Right lobe of liver (tissue), 6 donors: ENCODE measurements at regions not wholly inside any gene's neighbourhood (a gene's known extent, or its start where the extent isn't known, plus 50 kb on each side); places are given as distances from the start of the nearest gene placed in this dataset.

Source experiments
- ATAC-seq, 4 donors: fragments of 200-7000 bp; cut with Tn5 transposase; one replicate each; pipeline ENCODE4 v1.9.1; 2020; ENCODE audit warnings: mild to moderate bottlenecking in 4 of 4, moderate library complexity in 4 of 4
- DNase-seq, 3 donors: peaks; one replicate each; pipeline ENCODE4 v3.0.0-alpha.2; 2020
- H3K27ac ChIP-seq, 3 donors: fragments of 200-600 bp; one replicate each; pipeline ENCODE4 v1.8.0; 2022
- H3K27me3 ChIP-seq, 2 donors: fragments of 200-600 bp; one replicate each; pipeline ENCODE4 v1.8.0; 2022
- H3K36me3 ChIP-seq, 4 donors: fragments of 200-600 bp; sonication (generic) in 1 of 4; one replicate each; pipeline versions ENCODE4 v1.5.1 to v1.8.0; 2017 to 2022; ENCODE audit warnings: control low read depth in 1 of 4
- H3K4me1 ChIP-seq, 4 donors: fragments of 200-600 bp; sonication (generic) in 1 of 4; one replicate each; pipeline versions ENCODE4 v1.5.1 to v1.8.0; 2017 to 2022; ENCODE audit warnings: control low read depth in 1 of 4
- H3K4me3 ChIP-seq, 3 donors: fragments of 200-600 bp; one replicate each; pipeline ENCODE4 v1.8.0; 2022
- H3K9me3 ChIP-seq, 4 donors: fragments of 200-600 bp; sonication (generic) in 1 of 4; one replicate each; pipeline versions ENCODE4 v1.5.1 to v1.8.0; 2017 to 2022; ENCODE audit warnings: control low read depth in 1 of 4
- POLR2A ChIP-seq: fragments of 450-650 bp; IDR thresholded peaks from one replicate; pipeline ENCODE4 v1.6.1; 2017; ENCODE audit warnings: antibody characterized with exemption, mild to moderate bottlenecking
- WGBS: methylation state at CpG from one replicate; pipeline ENCODE4 v1.1.6; 2018; ENCODE audit warnings: low coverage, low lambda C conversion rate; ENCODE audit not compliant: insufficient coverage; ENCODE audit errors: missing lambda C conversion rate; 5-methylcytosine and 5-hydroxymethylcytosine counted together
- intact Hi-C, 2 donors: fragments of 100-400 bp; cut with DNase I; formaldehyde crosslinking; loops; one replicate each; pipeline versions ENCODE4 v1.11.2 to v1.14.1; 2022
- TF ChIP-seq, protein P1 (sequence below), 4 donors: fragments of 200-600 bp in 3 of 4; fragments of 450-650 bp in 1 of 4; IDR thresholded peaks; one replicate each; pipeline versions ENCODE4 v1.5.1 to v1.8.0; 2016 to 2022; ENCODE audit warnings: antibody characterized with exemption in 4 of 4, mild to moderate bottlenecking in 2 of 4
- donor health status: DM: no; HTN: yes; CAD: no.
- donor health status: DM: no; HTN: no; CAD: no.
- donor health status: DM: no; HTN: no; CAD: no.
- donor health status: DM: no; HTN: yes; CAD: no.
- donor health status: DM: no; HTN: yes; CAD: no.

DNA sequence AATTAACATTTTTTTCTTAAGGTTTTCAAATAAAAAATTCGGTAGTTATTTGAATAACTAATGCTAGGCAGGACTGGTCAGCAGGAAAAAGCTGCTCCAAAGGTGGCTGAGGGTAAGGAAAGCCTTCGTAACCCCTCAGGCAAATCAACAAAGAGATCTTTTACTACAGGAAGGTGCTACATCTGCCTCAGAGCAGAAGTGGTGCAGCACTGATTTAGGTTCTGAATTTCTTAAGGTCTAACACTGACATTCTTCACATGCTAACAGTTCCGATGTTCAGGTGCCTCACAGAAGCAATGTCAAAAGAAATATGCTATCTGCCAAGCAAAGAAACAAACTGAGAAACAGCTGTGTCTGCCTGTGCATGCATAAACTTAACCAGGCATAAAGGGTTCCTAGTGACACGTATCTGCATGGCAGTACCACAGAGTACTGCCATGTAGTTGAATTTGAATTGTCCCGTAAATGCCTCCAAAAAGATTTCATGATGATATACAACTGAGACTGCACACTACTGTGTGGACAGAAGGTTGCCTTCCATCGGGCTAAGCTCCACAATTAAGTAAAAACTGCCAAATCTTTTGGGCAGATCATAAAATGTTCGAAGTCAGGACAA, 275.0 kb upstream of the NSMCE3 start:
- Histone ChIP-seq H3K4me1 (no peaks in the 10 kb centered on the region), H3K9me3 (no peaks in the 10 kb centered on the region), H3K27ac (no peak overlapping the region), H3K4me3 (no peak overlapping the region), H3K36me3 (no peaks in the 10 kb centered on the region), H3K27me3 (no peaks in the 10 kb centered on the region)
- TF ChIP-seq, protein P1, sequence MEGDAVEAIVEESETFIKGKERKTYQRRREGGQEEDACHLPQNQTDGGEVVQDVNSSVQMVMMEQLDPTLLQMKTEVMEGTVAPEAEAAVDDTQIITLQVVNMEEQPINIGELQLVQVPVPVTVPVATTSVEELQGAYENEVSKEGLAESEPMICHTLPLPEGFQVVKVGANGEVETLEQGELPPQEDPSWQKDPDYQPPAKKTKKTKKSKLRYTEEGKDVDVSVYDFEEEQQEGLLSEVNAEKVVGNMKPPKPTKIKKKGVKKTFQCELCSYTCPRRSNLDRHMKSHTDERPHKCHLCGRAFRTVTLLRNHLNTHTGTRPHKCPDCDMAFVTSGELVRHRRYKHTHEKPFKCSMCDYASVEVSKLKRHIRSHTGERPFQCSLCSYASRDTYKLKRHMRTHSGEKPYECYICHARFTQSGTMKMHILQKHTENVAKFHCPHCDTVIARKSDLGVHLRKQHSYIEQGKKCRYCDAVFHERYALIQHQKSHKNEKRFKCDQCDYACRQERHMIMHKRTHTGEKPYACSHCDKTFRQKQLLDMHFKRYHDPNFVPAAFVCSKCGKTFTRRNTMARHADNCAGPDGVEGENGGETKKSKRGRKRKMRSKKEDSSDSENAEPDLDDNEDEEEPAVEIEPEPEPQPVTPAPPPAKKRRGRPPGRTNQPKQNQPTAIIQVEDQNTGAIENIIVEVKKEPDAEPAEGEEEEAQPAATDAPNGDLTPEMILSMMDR (IDR thresholded peaks at IDR 0.05), result no peak
- no peak for TF ChIP-seq POLR2A
- no peak for DNase-seq
- intact Hi-C loops, result no loop called here
- 37% methylated on average over 7 of the region's 7 CpGs for WGBS
- ATAC-seq, result no peak

DNA sequence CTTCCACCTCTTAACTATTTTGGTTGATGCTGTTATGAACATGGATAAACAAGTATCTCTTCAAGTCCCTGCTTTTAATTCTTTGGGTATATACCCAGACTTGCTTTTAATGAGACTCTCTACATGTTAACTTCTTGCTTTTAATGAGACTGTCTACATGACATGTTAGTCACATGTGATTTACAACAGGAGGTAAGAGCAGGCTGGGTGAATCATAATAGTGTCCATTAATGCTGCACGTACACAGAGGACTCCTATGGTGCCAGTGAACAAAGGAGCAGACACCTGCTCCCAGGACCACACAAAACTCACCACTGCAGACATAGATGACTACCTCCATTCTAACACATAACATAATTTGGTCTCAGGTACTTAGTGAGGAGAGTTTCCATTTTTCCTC, 273.4 kb upstream of the NSMCE3 start:
- no peak overlapping the region for H3K27ac ChIP-seq
- H3K27me3 ChIP-seq, result no peaks in the 10 kb centered on the region
- H3K4me3 ChIP-seq, result no peak overlapping the region
- H3K9me3 ChIP-seq, result no peaks in the 10 kb centered on the region
- H3K4me1 ChIP-seq, result no peaks in the 10 kb centered on the region
- DNase-seq (no peak), ATAC-seq (no peak)
- TF ChIP-seq, protein P1 (IDR thresholded peaks at IDR 0.05), result no peak
- TF ChIP-seq POLR2A, result no peak
- H3K36me3 ChIP-seq, result no peaks in the 10 kb centered on the region
- intact Hi-C loops, result no loop called here
- no CpG with 5 or more reads among the region's 1 CpG for WGBS

DNA sequence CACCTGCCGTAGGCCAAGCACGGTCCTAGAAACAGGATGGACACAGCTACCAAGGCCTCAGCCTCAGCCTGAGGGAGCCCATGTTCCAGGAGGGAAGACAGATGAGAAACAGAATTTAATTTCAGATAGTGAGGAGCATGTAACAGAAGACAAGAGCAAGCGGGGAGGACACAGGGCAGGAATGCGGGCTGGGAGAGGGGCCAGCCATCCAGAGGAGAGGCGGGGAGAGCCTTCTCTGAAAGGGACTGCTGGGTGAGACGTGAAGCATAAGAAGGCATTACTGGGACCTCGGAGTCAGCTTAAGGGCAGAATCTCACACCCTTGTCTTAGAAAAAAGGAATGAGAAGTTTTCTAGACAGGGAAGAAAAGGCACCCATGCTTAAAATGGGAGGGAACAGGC, 271.7 kb upstream of the NSMCE3 start:
- Histone ChIP-seq H3K27ac (no peak overlapping the region), H3K36me3 (no peaks in the 10 kb centered on the region), H3K27me3 (no peaks in the 10 kb centered on the region), H3K4me1 (no peaks in the 10 kb centered on the region), H3K9me3 (no peaks in the 10 kb centered on the region), H3K4me3 (no peak overlapping the region)
- DNase-seq (no peak), ATAC-seq (no peak)
- WGBS, result 64% methylated on average over 7 of the region's 7 CpGs
- intact Hi-C loops, result no loop called here
- no peak for TF ChIP-seq POLR2A
- TF ChIP-seq, protein P1 (IDR thresholded peaks at IDR 0.05), result no peak

DNA sequence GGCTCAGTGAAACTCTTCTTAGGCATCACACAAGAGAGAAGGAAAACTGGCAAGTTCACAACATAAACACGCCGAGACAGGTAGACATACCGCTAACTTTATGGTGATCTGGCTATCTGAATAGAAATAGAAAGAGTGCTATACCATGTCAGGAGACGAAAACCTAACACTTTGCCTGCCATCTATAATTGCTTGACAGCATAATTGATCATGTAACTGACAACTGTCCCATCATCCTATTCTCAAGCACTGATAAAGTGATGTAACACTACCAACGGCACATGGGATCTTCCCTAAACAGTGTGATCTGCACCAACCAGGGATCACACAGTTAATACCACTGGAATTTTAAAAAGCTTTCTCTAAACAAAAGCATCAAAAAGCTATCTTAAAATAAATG, 270.9 kb upstream of the NSMCE3 start:
- Histone ChIP-seq H3K27me3 (no peaks in the 10 kb centered on the region), H3K36me3 (no peaks in the 10 kb centered on the region), H3K27ac (no peak overlapping the region), H3K4me3 (no peak overlapping the region), H3K9me3 (no peaks in the 10 kb centered on the region), H3K4me1 (no peaks in the 10 kb centered on the region)
- ATAC-seq (no peak), DNase-seq (no peak)
- 64% methylated on average over 4 of the region's 5 CpGs for WGBS
- intact Hi-C loops, result no loop called here
- TF ChIP-seq, protein P1 (IDR thresholded peaks at IDR 0.05), result no peak
- no peak for TF ChIP-seq POLR2A

GRCh38 chr15:29539736-29540135, 270.1 kb upstream of the NSMCE3 start:
- WGBS, result 84% methylated on average over 2 of the region's 6 CpGs

More at GRCh38 chr15:29539736-29540135, 270.1 kb upstream of the NSMCE3 start:
- Histone ChIP-seq H3K4me3 (no peak overlapping the region), H3K36me3 (no peaks in the 10 kb centered on the region), H3K27me3 (no peaks in the 10 kb centered on the region), H3K4me1 (no peaks in the 10 kb centered on the region), H3K27ac (no peak overlapping the region), H3K9me3 (no peaks in the 10 kb centered on the region)
- ATAC-seq, result no peak
- intact Hi-C loops, result no loop called here
- no peak for DNase-seq
- TF ChIP-seq, protein P1 (IDR thresholded peaks at IDR 0.05), result no peak
- no peak for TF ChIP-seq POLR2A
